Natural killer cell (primary cell): ENCODE measurements at regions not wholly inside any gene's neighbourhood (a gene's known extent, or its start where the extent isn't known, plus 50 kb on each side); places are given as distances from the start of the nearest gene placed in this dataset.

ENCODE experiments used
- ATAC-seq, 3 donors: fragments of 150-1000 bp in 2 of 3; fragments of 200-7000 bp in 1 of 3; cut with Tn5 transposase; 1 replicate in 1 of 3; 2 replicates in 2 of 3; pipeline ENCODE4 v1.10.0; 2021; ENCODE audit warnings: mild to moderate bottlenecking in 2 of 3, moderate library complexity in 2 of 3
- DNase-seq, 2 donors: peaks; one replicate each; pipeline versions ENCODE4 v3.0.0 to v3.0.0-alpha.2; 2013 to 2021; ENCODE audit warnings: mixed read lengths in 1 of 2
- H3K27ac ChIP-seq: one replicate; pipeline ENCODE4 v1.5.1; 2013; ENCODE audit warnings: mild to moderate bottlenecking, low read length
- H3K27me3 ChIP-seq: one replicate; pipeline ENCODE4 v1.6.1; 2013; ENCODE audit warnings: low read length; ENCODE audit not compliant: control insufficient read depth, insufficient read depth
- H3K36me3 ChIP-seq: one replicate; pipeline ENCODE4 v1.6.1; 2013; ENCODE audit warnings: low read length; ENCODE audit not compliant: control insufficient read depth, insufficient read depth
- H3K4me1 ChIP-seq: one replicate; pipeline ENCODE4 v1.6.1; 2013; ENCODE audit warnings: low read length; ENCODE audit not compliant: control insufficient read depth, insufficient read depth
- H3K4me3 ChIP-seq: one replicate; pipeline ENCODE4 v1.5.1; 2013; ENCODE audit warnings: low read length
- H3K9me3 ChIP-seq: one replicate; pipeline ENCODE4 v1.6.1; 2013; ENCODE audit warnings: low read length; ENCODE audit not compliant: control insufficient read depth, insufficient read depth
- H3K27ac Mint-ChIP-seq, 2 donors: one replicate each; pipeline ENCODE4 v1.8.0; 2022; ENCODE audit warnings: mild to moderate bottlenecking in 2 of 2, mixed read lengths in 2 of 2, moderate library complexity in 1 of 2
- H3K27me3 Mint-ChIP-seq, 2 donors: one replicate each; pipeline ENCODE4 v1.8.0; 2022; ENCODE audit warnings: low read depth in 2 of 2, mixed read lengths in 2 of 2
- H3K36me3 Mint-ChIP-seq: one replicate; pipeline ENCODE4 v1.8.0; 2022; ENCODE audit warnings: mixed read lengths
- H3K4me1 Mint-ChIP-seq, 2 donors: one replicate each; pipeline ENCODE4 v1.8.0; 2022; ENCODE audit warnings: mixed read lengths in 2 of 2
- H3K4me3 Mint-ChIP-seq: one replicate; pipeline ENCODE4 v1.8.0; 2022; ENCODE audit warnings: mild to moderate bottlenecking, moderate library complexity, mixed read lengths
- H3K9me3 Mint-ChIP-seq, 2 donors: one replicate each; pipeline ENCODE4 v1.8.0; 2022; ENCODE audit warnings: mixed read lengths in 2 of 2
- CTCF ChIP-seq: fragments of 200-600 bp; IDR thresholded peaks from one replicate; pipeline ENCODE4 v1.8.0; 2022; ENCODE audit warnings: antibody characterized with exemption
- WGBS: methylation state at CpG from one replicate; pipeline ENCODE4 v1.1.7; 2013; ENCODE audit warnings: missing lambda C conversion rate; ENCODE audit not compliant: insufficient coverage; 5-methylcytosine and 5-hydroxymethylcytosine counted together
- intact Hi-C: fragments of 100-400 bp; cut with micrococcal nuclease; formaldehyde crosslinking; loops from one replicate; pipeline ENCODE4 v1.14.2; 2022

GRCh38 chr13:95375706-95376105, 74.5 kb upstream of the ABCC4 start:
- Mint-ChIP-seq H3K36me3 (no peaks in the 10 kb centered on the region), H3K9me3 (no peaks in the 10 kb centered on the region), H3K4me1 (peaks cover 0 to 4% of the 10 kb centered on the region in 2 donors), H3K4me3 (no peak overlapping the region), H3K27me3 (peaks cover 0 to 9% of the 10 kb centered on the region in 2 donors), H3K27ac (no peak overlapping the region)
- no peak overlapping the region for H3K4me3 ChIP-seq
- no peaks in the 10 kb centered on the region for H3K27me3 ChIP-seq
- peaks cover 3% of the 10 kb centered on the region for H3K4me1 ChIP-seq
- H3K27ac ChIP-seq, result no peak overlapping the region
- no peak for DNase-seq
- no peaks in the 10 kb centered on the region for H3K9me3 ChIP-seq
- intact Hi-C loops, result no loop called here
- no peaks in the 10 kb centered on the region for H3K36me3 ChIP-seq
- ATAC-seq, result no peak
- TF ChIP-seq CTCF, result no peak
- 0% methylated on average over 1 of the region's 1 CpG for WGBS

GRCh38 chr13:95378603-95379002, 77.4 kb upstream of the ABCC4 start:
- H3K27me3 Mint-ChIP-seq, result peaks cover 0 to 9% of the 10 kb centered on the region in 2 donors
- no peak overlapping the region for H3K4me3 ChIP-seq
- H3K4me3 Mint-ChIP-seq, result no peak overlapping the region
- H3K4me1 Mint-ChIP-seq, result peaks cover 0 to 5% of the 10 kb centered on the region in 2 donors
- intact Hi-C loops, result no loop called here
- DNase-seq (no peak), ATAC-seq (no peak)
- H3K27ac ChIP-seq, result no peak overlapping the region
- no peaks in the 10 kb centered on the region for H3K36me3 ChIP-seq
- no peak overlapping the region for H3K27ac Mint-ChIP-seq
- H3K9me3 Mint-ChIP-seq, result no peaks in the 10 kb centered on the region
- peaks cover 5% of the 10 kb centered on the region for H3K4me1 ChIP-seq
- no peaks in the 10 kb centered on the region for H3K9me3 ChIP-seq
- TF ChIP-seq CTCF, result no peak
- 87% methylated on average over 1 of the region's 1 CpG for WGBS
- no peaks in the 10 kb centered on the region for H3K36me3 Mint-ChIP-seq
- no peaks in the 10 kb centered on the region for H3K27me3 ChIP-seq

GRCh38 chr13:95380468-95381211, 79.4 kb upstream of the ABCC4 start:
- H3K4me3 Mint-ChIP-seq, result no peak overlapping the region
- H3K9me3 Mint-ChIP-seq, result no peaks in the 10 kb centered on the region
- H3K9me3 ChIP-seq, result no peaks in the 10 kb centered on the region
- DNase-seq (peak; percentile 27 to 83), ATAC-seq (peak; percentile 76 to 89 (median 83))
- H3K4me1 Mint-ChIP-seq, result peaks cover 0 to 5% of the 10 kb centered on the region in 2 donors
- H3K4me3 ChIP-seq, result no peak overlapping the region
- TF ChIP-seq CTCF, result peak; percentile 51
- H3K36me3 Mint-ChIP-seq, result no peaks in the 10 kb centered on the region
- intact Hi-C loops, result loop anchor here (1.0 to 5.0 kb wide), 2 partner anchors 78 to 191 kb away; partner anchors contain the start of gene ABCC4
- 30% methylated on average over 14 of the region's 14 CpGs for WGBS
- H3K27me3 Mint-ChIP-seq, result peaks cover 0 to 4% of the 10 kb centered on the region in 2 donors
- no peak overlapping the region for H3K27ac Mint-ChIP-seq
- no peak overlapping the region for H3K27ac ChIP-seq
- no peaks in the 10 kb centered on the region for H3K36me3 ChIP-seq
- H3K4me1 ChIP-seq, result peaks cover 5% of the 10 kb centered on the region
- H3K27me3 ChIP-seq, result no peaks in the 10 kb centered on the region

GRCh38 chr13:95381212-95381527, 79.9 kb upstream of the ABCC4 start:
- 53% methylated on average over 3 of the region's 5 CpGs for WGBS
- DNase-seq (no peak), ATAC-seq (no peak)
- Histone ChIP-seq H3K27me3 (no peaks in the 10 kb centered on the region), H3K4me3 (no peak overlapping the region), H3K36me3 (no peaks in the 10 kb centered on the region), H3K9me3 (no peaks in the 10 kb centered on the region), H3K4me1 (peaks cover 5% of the 10 kb centered on the region), H3K27ac (no peak overlapping the region)
- no peak overlapping the region for H3K27ac Mint-ChIP-seq
- H3K36me3 Mint-ChIP-seq, result no peaks in the 10 kb centered on the region
- no peaks in the 10 kb centered on the region for H3K27me3 Mint-ChIP-seq
- no peaks in the 10 kb centered on the region for H3K9me3 Mint-ChIP-seq
- no peak for TF ChIP-seq CTCF
- H3K4me3 Mint-ChIP-seq, result no peak overlapping the region
- peaks cover 0 to 5% of the 10 kb centered on the region in 2 donors for H3K4me1 Mint-ChIP-seq
- intact Hi-C loops, result loop anchor here (5.0 kb wide), 1 partner anchor 79 kb away; the partner anchor contains the start of gene ABCC4
